HL-60 (cell line): ENCODE measurements at regions not wholly inside any gene's neighbourhood (a gene's known extent, or its start where the extent isn't known, plus 50 kb on each side); places are given as distances from the start of the nearest gene placed in this dataset.

Experiments
- GABPA ChIP-seq: IDR thresholded peaks from 2 replicates; pipeline ENCODE4 v1.6.1; 2012; ENCODE audit warnings: low read depth
- POLR2AphosphoS5 ChIP-seq: IDR thresholded peaks from 2 replicates; pipeline ENCODE4 v1.6.1; 2012; ENCODE audit warnings: low read depth
- SPI1 ChIP-seq: IDR thresholded peaks from 2 replicates; pipeline ENCODE4 v1.6.1; 2012; ENCODE audit warnings: low read depth, mild to moderate bottlenecking, borderline replicate concordance
- TF ChIP-seq, protein P1 (sequence below): IDR thresholded peaks from one replicate; pipeline ENCODE4 v1.5.1; 2011; ENCODE audit warnings: low read length, control low read depth, inconsistent platforms; ENCODE audit not compliant: insufficient read depth
- TF ChIP-seq, protein P2 (sequence below): IDR thresholded peaks from 2 replicates; pipeline ENCODE4 v1.6.1; 2012; ENCODE audit warnings: low read depth; ENCODE audit not compliant: insufficient replicate concordance

DNA sequence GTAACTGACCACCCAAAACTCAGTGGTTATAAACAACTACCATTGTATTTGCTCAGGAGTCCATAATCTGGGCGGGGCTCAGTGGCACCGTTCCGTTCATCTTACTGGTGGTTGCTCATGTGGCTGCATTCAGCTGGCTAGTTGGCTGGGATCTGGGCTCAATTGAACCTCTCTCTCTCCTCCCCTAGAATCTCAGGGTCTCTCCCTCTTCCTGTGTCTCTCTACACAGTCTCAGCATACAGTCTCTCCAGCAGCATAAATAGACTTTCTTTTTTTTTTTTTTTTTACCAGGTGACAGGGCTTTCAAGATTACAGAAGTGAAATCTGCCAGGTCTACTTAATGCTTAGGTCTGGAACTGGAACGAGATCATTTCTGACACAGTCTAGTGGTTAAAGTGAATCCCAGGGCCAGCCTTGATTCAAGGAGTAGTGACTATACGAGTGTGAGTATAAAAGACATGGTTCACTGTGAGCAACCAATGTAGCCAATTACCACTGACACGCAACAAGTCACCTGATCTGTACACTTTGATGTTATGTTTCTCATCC lies 193.7 kb upstream of the ESRRG start:
- TF ChIP-seq, protein P1, sequence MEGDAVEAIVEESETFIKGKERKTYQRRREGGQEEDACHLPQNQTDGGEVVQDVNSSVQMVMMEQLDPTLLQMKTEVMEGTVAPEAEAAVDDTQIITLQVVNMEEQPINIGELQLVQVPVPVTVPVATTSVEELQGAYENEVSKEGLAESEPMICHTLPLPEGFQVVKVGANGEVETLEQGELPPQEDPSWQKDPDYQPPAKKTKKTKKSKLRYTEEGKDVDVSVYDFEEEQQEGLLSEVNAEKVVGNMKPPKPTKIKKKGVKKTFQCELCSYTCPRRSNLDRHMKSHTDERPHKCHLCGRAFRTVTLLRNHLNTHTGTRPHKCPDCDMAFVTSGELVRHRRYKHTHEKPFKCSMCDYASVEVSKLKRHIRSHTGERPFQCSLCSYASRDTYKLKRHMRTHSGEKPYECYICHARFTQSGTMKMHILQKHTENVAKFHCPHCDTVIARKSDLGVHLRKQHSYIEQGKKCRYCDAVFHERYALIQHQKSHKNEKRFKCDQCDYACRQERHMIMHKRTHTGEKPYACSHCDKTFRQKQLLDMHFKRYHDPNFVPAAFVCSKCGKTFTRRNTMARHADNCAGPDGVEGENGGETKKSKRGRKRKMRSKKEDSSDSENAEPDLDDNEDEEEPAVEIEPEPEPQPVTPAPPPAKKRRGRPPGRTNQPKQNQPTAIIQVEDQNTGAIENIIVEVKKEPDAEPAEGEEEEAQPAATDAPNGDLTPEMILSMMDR, result no peak
- TF ChIP-seq POLR2AphosphoS5, result no peak
- TF ChIP-seq, protein P2, sequence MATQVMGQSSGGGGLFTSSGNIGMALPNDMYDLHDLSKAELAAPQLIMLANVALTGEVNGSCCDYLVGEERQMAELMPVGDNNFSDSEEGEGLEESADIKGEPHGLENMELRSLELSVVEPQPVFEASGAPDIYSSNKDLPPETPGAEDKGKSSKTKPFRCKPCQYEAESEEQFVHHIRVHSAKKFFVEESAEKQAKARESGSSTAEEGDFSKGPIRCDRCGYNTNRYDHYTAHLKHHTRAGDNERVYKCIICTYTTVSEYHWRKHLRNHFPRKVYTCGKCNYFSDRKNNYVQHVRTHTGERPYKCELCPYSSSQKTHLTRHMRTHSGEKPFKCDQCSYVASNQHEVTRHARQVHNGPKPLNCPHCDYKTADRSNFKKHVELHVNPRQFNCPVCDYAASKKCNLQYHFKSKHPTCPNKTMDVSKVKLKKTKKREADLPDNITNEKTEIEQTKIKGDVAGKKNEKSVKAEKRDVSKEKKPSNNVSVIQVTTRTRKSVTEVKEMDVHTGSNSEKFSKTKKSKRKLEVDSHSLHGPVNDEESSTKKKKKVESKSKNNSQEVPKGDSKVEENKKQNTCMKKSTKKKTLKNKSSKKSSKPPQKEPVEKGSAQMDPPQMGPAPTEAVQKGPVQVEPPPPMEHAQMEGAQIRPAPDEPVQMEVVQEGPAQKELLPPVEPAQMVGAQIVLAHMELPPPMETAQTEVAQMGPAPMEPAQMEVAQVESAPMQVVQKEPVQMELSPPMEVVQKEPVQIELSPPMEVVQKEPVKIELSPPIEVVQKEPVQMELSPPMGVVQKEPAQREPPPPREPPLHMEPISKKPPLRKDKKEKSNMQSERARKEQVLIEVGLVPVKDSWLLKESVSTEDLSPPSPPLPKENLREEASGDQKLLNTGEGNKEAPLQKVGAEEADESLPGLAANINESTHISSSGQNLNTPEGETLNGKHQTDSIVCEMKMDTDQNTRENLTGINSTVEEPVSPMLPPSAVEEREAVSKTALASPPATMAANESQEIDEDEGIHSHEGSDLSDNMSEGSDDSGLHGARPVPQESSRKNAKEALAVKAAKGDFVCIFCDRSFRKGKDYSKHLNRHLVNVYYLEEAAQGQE, result no peak
- no peak for TF ChIP-seq SPI1
- TF ChIP-seq GABPA, result no peak
